CD14-positive monocyte (primary cell): ENCODE measurements at regions not wholly inside any gene's neighbourhood (a gene's known extent, or its start where the extent isn't known, plus 50 kb on each side); places are given as distances from the start of the nearest gene placed in this dataset.

ENCODE experiments used
- DNase-seq, 3 donors: peaks; one replicate each; pipeline ENCODE4 v3.0.0-alpha.2; 2011 to 2022
- H2AFZ ChIP-seq: 2 replicates; pipeline ENCODE4 v1.6.0; 2012; ENCODE audit warnings: mild to moderate bottlenecking, low read depth, low read length, inconsistent platforms; ENCODE audit not compliant: insufficient read depth, poor library complexity, severe bottlenecking
- H3K27ac ChIP-seq, 2 donors: 1 replicate in 1 of 2; 2 replicates in 1 of 2; pipeline ENCODE4 v1.5.1; 2012 to 2013; ENCODE audit warnings: low read length in 2 of 2, control low read depth in 1 of 2, inconsistent platforms in 1 of 2, low read depth in 1 of 2, mild to moderate bottlenecking in 1 of 2
- H3K27me3 ChIP-seq, 2 donors: one replicate each; pipeline versions ENCODE4 v1.6.0 to v1.6.1; 2011 to 2013; ENCODE audit warnings: low read length in 2 of 2; ENCODE audit not compliant: control insufficient read depth in 2 of 2, insufficient read depth in 2 of 2
- H3K36me3 ChIP-seq, 2 donors: replicated peaks in 1 of 2; 1 replicate in 1 of 2; 2 replicates in 1 of 2; pipeline versions ENCODE4 v1.5.1 to v1.6.1; 2012 to 2013; ENCODE audit warnings: low read length in 2 of 2, control low read depth in 1 of 2, inconsistent platforms in 1 of 2, mild to moderate bottlenecking in 1 of 2; ENCODE audit not compliant: insufficient read depth in 2 of 2, control insufficient read depth in 1 of 2
- H3K4me1 ChIP-seq, 2 donors: 1 replicate in 1 of 2; 2 replicates in 1 of 2; pipeline versions ENCODE4 v1.5.1 to v1.6.1; 2012 to 2013; ENCODE audit warnings: low read length in 2 of 2, control low read depth in 1 of 2, inconsistent platforms in 1 of 2, mild to moderate bottlenecking in 1 of 2, moderate library complexity in 1 of 2; ENCODE audit not compliant: insufficient read depth in 2 of 2, control insufficient read depth in 1 of 2
- H3K4me2 ChIP-seq: replicated peaks from 2 replicates; pipeline ENCODE3; 2012; ENCODE audit warnings: low read length, moderate library complexity, mild to moderate bottlenecking; ENCODE audit not compliant: poor library complexity, severe bottlenecking; ENCODE audit errors: extremely low read depth
- H3K4me3 ChIP-seq, 3 experiments: fragments of 200-600 bp in 1 of 3; sonication (generic) in 1 of 3; replicated peaks in 1 of 3; 1 replicate in 2 of 3; 2 replicates in 1 of 3; pipeline ENCODE4 v1.5.1; 2011 to 2013; ENCODE audit warnings: low read length in 3 of 3, mild to moderate bottlenecking in 3 of 3, control low read depth in 2 of 3, low read depth in 2 of 3, inconsistent platforms in 1 of 3, moderate library complexity in 1 of 3
- H3K79me2 ChIP-seq: 2 replicates; pipeline ENCODE4 v1.6.0; 2012; ENCODE audit warnings: mild to moderate bottlenecking, control low read depth, inconsistent platforms, low read length, moderate library complexity; ENCODE audit not compliant: insufficient read depth
- H3K9ac ChIP-seq: 2 replicates; pipeline ENCODE4 v1.6.0; 2017; ENCODE audit warnings: low read length, mild to moderate bottlenecking; ENCODE audit not compliant: insufficient read depth, poor library complexity, severe bottlenecking
- H3K9me3 ChIP-seq, 2 donors: replicated peaks in 1 of 2; 1 replicate in 1 of 2; 2 replicates in 1 of 2; pipeline versions ENCODE4 v1.5.1 to v1.6.1; 2012 to 2013; ENCODE audit warnings: low read length in 2 of 2, control low read depth in 1 of 2; ENCODE audit not compliant: control insufficient read depth in 1 of 2, insufficient read depth in 1 of 2
- H4K20me1 ChIP-seq: 2 replicates; pipeline ENCODE4 v1.6.0; 2012; ENCODE audit warnings: mild to moderate bottlenecking, low read length, control low read depth, moderate library complexity; ENCODE audit not compliant: insufficient read depth
- H3K27ac Mint-ChIP-seq, 7 donors: one replicate each; pipeline ENCODE4 v1.8.0; 2020; ENCODE audit warnings: mild to moderate bottlenecking in 7 of 7, mixed read lengths in 7 of 7, moderate library complexity in 6 of 7, inconsistent platforms in 2 of 7
- H3K27me3 Mint-ChIP-seq, 3 donors: one replicate each; pipeline ENCODE4 v1.8.0; 2021 to 2022; ENCODE audit warnings: low read depth in 3 of 3, mild to moderate bottlenecking in 3 of 3, mixed read lengths in 3 of 3, moderate library complexity in 3 of 3, inconsistent platforms in 1 of 3
- H3K36me3 Mint-ChIP-seq, 2 donors: one replicate each; pipeline ENCODE4 v1.8.0; 2020; ENCODE audit warnings: mixed read lengths in 2 of 2, inconsistent platforms in 1 of 2, mild to moderate bottlenecking in 1 of 2
- H3K4me1 Mint-ChIP-seq: one replicate; pipeline ENCODE4 v1.8.0; 2020; ENCODE audit warnings: mild to moderate bottlenecking, mixed read lengths
- H3K4me3 Mint-ChIP-seq, 2 donors: one replicate each; pipeline ENCODE4 v1.8.0; 2020; ENCODE audit warnings: mild to moderate bottlenecking in 2 of 2, mixed read lengths in 2 of 2, moderate library complexity in 1 of 2
- H3K9me3 Mint-ChIP-seq, 7 donors: one replicate each; pipeline ENCODE4 v1.8.0; 2020 to 2022; ENCODE audit warnings: mixed read lengths in 7 of 7, mild to moderate bottlenecking in 6 of 7, moderate library complexity in 6 of 7, inconsistent platforms in 2 of 7
- WGBS: methylation state at CpG from one replicate; pipeline ENCODE4 v1.1.5; 2013; ENCODE audit warnings: missing lambda C conversion rate; ENCODE audit not compliant: insufficient coverage; 5-methylcytosine and 5-hydroxymethylcytosine counted together
- intact Hi-C, 2 donors: fragments of 100-400 bp; cut with micrococcal nuclease; formaldehyde crosslinking; loops; one replicate each; pipeline versions ENCODE4 v1.15.0 to v1.15.1; 2023
- TF ChIP-seq, protein P1 (sequence below): fragments of 200-600 bp; IDR thresholded peaks from one replicate; pipeline ENCODE4 v1.8.0; 2022; ENCODE audit warnings: antibody characterized with exemption, mild to moderate bottlenecking

DNA sequence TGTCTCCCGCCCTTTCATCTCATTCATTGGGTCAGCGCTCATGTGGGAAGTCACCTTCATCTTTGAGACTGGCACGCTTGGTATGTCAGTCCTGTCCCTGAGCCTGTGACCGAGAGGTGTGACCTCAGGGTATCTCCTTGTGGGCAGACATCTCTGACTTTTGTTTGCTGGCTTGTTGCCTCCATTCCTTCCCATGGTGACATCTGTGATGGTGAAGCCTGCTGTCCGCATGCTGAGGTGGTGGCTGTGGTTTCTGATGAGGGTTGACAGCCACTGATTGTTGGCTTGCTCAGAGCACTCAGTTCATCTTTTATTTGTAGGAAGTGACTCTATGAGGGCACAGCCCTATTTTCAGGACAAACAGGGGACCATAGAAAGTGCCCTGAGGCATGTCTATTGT lies 139.2 kb downstream of the SLC4A3 start:
- Mint-ChIP-seq H3K9me3 (peaks cover 0 to 12% (median 5%) of the 10 kb centered on the region in 7 donors), H3K27me3 (peaks cover 0 to 6% (median 1%) of the 10 kb centered on the region in 3 donors), H3K27ac (no peak overlapping the region), H3K4me1 (no peaks in the 10 kb centered on the region), H3K36me3 (no peaks in the 10 kb centered on the region), H3K4me3 (no peak overlapping the region)
- 100% methylated on average over 4 of the region's 5 CpGs for WGBS
- no peak for DNase-seq
- Histone ChIP-seq H3K27ac (no peak overlapping the region), H3K4me3 (no peak overlapping the region), H3K79me2 (no peaks in the 10 kb centered on the region), H3K4me1 (no peaks in the 10 kb centered on the region), H3K4me2 (no peak overlapping the region), H3K27me3 (no peaks in the 10 kb centered on the region), H3K36me3 (no peaks in the 10 kb centered on the region), H3K9me3 (no peaks in the 10 kb centered on the region), H4K20me1 (no peaks in the 10 kb centered on the region), H3K9ac (no peak overlapping the region), H2AFZ (no peak overlapping the region)
- TF ChIP-seq, protein P1, sequence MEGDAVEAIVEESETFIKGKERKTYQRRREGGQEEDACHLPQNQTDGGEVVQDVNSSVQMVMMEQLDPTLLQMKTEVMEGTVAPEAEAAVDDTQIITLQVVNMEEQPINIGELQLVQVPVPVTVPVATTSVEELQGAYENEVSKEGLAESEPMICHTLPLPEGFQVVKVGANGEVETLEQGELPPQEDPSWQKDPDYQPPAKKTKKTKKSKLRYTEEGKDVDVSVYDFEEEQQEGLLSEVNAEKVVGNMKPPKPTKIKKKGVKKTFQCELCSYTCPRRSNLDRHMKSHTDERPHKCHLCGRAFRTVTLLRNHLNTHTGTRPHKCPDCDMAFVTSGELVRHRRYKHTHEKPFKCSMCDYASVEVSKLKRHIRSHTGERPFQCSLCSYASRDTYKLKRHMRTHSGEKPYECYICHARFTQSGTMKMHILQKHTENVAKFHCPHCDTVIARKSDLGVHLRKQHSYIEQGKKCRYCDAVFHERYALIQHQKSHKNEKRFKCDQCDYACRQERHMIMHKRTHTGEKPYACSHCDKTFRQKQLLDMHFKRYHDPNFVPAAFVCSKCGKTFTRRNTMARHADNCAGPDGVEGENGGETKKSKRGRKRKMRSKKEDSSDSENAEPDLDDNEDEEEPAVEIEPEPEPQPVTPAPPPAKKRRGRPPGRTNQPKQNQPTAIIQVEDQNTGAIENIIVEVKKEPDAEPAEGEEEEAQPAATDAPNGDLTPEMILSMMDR: no peak
- intact Hi-C loops: no loop called here

DNA sequence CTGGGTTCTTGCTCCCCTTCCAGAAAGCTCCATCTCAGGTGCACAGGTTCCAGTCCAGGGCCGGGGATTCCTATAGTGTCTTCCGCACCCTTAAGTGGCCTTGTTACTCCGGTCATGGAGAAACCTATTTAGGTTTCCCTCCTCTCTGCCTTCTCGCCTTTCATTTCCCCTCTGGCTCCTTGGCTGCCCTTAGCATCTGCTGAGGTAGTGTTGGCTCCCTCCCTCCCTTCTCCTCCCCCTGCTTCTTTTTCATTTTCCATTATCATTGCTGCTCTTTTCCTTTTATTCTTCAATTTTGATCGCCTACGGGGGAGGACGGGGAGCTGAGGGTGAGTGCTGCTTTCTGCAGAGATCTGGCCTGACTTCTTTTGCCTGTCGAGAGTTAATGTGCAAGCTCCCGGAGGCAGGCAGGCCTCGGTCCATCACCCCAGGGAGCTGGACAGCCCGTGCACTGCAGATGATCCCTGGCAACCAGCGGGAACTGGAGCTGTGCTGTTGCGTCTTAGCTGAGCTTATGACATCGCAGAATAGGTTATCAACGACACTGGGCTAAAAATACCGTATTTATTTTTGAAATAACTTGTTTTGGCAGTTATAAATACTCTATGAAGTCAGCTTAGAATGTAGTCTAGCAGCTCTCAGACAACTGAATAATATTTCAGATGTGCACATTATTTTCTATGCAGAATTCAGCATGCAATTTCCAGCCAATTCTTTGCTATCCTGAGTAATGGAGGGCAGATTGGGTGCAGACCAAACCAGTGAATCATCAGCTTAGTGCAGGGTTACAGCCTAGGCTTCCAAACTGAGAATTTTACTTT lies 141.9 kb downstream of the SLC4A3 start:
- no peak overlapping the region for H3K4me3 Mint-ChIP-seq
- no peak overlapping the region for H3K27ac ChIP-seq
- no peaks in the 10 kb centered on the region for H3K4me1 ChIP-seq
- no peak overlapping the region for H3K27ac Mint-ChIP-seq
- H3K27me3 ChIP-seq: no peaks in the 10 kb centered on the region
- H3K79me2 ChIP-seq: no peaks in the 10 kb centered on the region
- TF ChIP-seq, protein P1: no peak
- no peaks in the 10 kb centered on the region for H3K36me3 ChIP-seq
- WGBS: 97% methylated on average over 11 of the region's 16 CpGs
- no peak overlapping the region for H3K4me2 ChIP-seq
- no peak overlapping the region for H3K4me3 ChIP-seq
- intact Hi-C loops: no loop called here
- H3K9me3 ChIP-seq: no peaks in the 10 kb centered on the region
- no peaks in the 10 kb centered on the region for H3K36me3 Mint-ChIP-seq
- DNase-seq: no peak
- no peaks in the 10 kb centered on the region for H3K4me1 Mint-ChIP-seq
- H3K9me3 Mint-ChIP-seq: peaks cover 0 to 10% (median 4%) of the 10 kb centered on the region in 7 donors
- H3K27me3 Mint-ChIP-seq: peaks cover 1 to 6% (median 3%) of the 10 kb centered on the region in 3 donors
- no peak overlapping the region for H2AFZ ChIP-seq
- no peaks in the 10 kb centered on the region for H4K20me1 ChIP-seq
- H3K9ac ChIP-seq: no peak overlapping the region
